GM12891 (cell line): ENCODE measurements at regions not wholly inside any gene's neighbourhood (a gene's known extent, or its start where the extent isn't known, plus 50 kb on each side); places are given as distances from the start of the nearest gene placed in this dataset.

Experiments used
- POLR2A ChIP-seq: IDR thresholded peaks from 2 replicates; pipeline ENCODE4 v1.6.1; 2011; ENCODE audit warnings: low read depth, low read length, control low read depth
- POLR2AphosphoS5 ChIP-seq: IDR thresholded peaks from 2 replicates; pipeline ENCODE4 v1.6.1; 2011; ENCODE audit warnings: low read depth, low read length, control low read depth
- TAF1 ChIP-seq: IDR thresholded peaks from 2 replicates; pipeline ENCODE4 v1.6.1; 2011; ENCODE audit warnings: low read depth, low read length, control low read depth

GRCh38 chr14:94922595-94923239 lies 152.8 kb upstream of the GSC start:
- no peak for TF ChIP-seq POLR2A
- no peak for TF ChIP-seq POLR2AphosphoS5
- TF ChIP-seq TAF1: no peak
